ENCODE measurements at regions not wholly inside any gene's neighbourhood (a gene's known extent, or its start where the extent isn't known, plus 50 kb on each side); places are given as distances from the start of the nearest gene placed in this dataset.

GRCh38 chr4:100130964-100131363 lies 59.3 kb downstream of the DDIT4L start:
- DNase-seq, result no peak

DNA sequence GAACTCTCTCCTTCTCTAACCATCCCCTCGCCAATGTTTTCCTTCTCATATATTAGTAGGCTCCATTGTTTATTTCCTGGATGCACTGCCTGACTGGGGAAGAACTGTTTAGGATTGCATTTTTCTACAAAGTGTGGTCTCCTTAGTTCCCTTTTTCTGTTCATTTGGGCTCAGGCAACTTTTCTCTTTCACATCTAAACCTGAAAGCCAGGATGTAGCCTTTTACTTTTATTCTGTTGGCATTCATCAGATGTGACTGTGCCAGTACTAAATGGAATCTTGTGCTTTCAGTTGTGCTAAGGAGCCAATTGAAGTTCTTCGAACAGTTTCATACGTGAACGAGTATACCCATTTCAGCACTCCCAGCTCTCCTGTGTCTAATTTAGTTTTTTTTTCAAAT lies 59.8 kb downstream of the DDIT4L start:
- DNase-seq, result no peak

DNA sequence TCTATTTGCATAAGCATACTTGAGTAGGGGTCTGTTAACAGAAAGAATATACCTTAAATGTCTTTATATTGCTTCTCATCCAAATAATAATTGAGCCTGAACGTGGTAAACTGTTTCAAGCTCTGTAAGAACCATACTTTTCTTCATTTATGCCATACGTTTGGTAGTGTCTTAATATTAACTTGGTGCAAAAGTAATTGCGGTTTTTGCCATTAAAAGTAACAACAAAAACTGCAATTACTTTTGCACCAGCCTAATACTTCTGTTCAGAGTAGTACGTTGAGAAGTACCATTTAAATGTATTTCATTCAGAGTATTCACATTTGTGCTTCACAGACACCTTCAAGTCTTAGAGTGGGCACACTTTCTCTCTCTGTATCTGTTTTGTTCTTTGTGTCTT lies 60.5 kb downstream of the DDIT4L start:
- no peak for DNase-seq

GRCh38 chr4:100128338-100128737 lies 61.9 kb downstream of the DDIT4L start:
- DNase-seq, result no peak

DNA sequence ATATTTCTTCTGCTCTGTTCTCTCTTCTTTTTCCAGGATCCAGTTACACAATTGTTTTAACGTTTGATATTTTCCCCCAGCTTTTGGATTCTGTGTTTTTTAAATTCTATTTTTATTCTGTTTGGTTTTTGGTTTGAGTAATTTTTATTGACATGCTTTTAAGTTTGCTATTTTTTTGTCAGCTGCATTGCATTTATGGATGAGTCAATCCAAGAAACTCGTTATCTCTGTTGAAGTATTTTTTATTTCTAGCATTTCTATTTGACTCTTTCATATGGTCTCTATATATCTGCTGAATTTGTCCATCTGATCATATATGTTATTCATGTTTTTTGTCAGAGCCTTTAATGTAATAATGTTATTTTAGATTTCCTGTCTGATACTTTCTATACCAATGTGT lies 65.6 kb downstream of the DDIT4L start:
- no peak for DNase-seq

- no peak for DNase-seq
These were observed 72.1 kb downstream of the DDIT4L start for GRCh38 chr4:100118181-100118580.

- DNase-seq, result no peak
These were observed 72.5 kb downstream of the DDIT4L start for GRCh38 chr4:100117750-100118149.

GRCh38 chr4:100114909-100115308 lies 75.4 kb downstream of the DDIT4L start:
- no peak for DNase-seq

DNA sequence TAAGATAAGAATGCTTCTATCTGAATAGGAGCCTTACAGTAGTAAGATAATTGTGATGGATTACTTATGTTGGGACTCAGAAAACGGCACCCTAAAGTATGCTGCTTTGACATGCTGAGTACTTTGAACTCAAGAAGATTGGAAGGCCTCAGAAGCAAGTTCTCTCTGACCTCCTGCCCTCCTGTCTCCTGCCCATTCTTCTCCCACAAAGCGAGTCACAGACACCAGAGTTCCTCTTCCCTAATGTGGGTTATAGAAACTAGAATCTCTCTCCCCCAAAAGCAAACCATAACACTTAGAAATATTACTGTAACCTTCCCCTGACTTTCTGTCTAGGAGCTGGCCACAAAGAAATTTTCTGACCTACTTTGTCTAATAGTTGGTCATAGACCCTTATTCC lies 76.5 kb downstream of the DDIT4L start:
- no peak for DNase-seq

GRCh38 chr4:100113096-100113495 lies 77.2 kb downstream of the DDIT4L start:
- no peak for DNase-seq

GRCh38 chr4:100109921-100110320 lies 80.3 kb downstream of the DDIT4L start:
- DNase-seq, result no peak

DNA sequence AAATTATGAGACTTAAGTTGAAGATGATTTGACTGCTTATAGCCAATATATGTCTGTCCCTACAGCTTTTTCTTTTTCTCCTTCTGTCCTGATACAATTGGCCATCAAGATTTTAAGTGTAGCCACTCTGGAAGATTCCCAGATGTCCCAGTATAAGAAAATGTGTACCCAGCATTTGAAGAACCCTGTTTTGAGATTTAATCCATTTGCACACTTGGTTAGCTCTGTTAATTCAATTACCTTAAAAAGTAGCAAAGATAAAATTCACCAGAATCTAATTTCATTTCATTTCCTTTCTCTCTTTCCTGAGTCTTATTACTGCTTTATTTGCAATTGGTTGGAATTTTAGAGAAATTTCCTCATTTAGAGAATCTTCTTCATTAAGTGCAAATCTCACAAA lies 81.4 kb downstream of the DDIT4L start:
- DNase-seq, result no peak

DNA sequence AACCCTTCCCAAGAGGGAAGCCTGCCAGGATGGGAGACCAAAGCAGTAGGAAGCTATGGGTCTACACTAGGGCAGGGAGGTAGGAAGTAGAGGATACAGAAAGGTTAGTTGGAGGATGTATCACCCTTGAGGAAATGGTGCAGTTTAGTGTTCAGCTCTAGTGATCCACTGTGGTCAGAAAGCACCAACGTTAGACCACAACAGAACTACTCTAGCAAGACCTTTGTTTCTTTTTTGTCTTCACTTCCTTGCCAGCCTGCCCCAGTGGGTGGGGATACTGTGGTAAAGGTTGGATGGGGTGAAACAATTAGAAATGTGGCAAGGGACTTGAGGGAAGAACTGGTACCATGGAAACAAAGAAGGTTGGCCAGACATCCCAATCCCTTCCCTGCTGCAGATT lies 83.3 kb downstream of the DDIT4L start:
- DNase-seq, result no peak

DNA sequence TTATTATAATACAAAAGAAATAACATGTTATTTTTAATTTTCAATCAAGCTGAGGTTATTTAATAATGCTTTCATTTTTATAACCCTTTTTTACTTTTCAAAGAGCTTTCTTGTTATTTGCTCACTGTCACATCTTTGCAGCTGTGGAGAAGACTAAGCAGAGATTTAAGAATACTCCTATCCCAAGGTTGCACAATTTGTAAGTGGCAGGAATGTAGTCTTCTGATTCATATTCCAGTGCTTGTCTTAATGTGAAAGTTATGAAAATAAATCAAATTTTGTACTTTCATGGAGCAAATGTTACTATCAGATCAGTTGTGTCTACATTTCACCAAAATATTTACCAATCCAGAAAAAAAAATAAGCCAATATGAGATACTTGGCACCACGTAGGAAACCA lies 86.6 kb downstream of the DDIT4L start:
- no peak for DNase-seq

- DNase-seq, result no peak
These were observed 89.3 kb downstream of the DDIT4L start for GRCh38 chr4:100100985-100101384.

- no peak for DNase-seq
These were observed 90.5 kb downstream of the DDIT4L start for GRCh38 chr4:100099746-100100145.

DNA sequence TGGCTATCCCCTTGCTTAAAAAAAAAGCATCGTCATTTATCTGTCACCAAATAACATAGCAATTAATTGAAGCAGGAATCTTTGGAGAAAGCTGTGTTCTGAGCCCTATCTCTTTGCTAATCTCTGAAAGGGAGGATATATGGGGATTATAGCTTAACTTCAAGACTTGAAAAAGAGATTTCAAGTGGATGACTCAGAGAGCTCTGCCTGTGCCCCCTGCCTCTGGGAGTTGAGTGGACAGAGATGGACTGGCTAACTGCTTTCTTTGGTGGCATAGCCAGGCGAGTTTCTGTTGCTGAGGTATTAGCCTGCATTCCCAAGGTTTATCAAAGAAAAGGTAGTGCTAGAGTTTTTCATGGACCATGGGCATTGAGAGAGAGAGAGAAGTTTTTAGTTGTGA lies 91.6 kb downstream of the DDIT4L start:
- DNase-seq, result no peak

DNA sequence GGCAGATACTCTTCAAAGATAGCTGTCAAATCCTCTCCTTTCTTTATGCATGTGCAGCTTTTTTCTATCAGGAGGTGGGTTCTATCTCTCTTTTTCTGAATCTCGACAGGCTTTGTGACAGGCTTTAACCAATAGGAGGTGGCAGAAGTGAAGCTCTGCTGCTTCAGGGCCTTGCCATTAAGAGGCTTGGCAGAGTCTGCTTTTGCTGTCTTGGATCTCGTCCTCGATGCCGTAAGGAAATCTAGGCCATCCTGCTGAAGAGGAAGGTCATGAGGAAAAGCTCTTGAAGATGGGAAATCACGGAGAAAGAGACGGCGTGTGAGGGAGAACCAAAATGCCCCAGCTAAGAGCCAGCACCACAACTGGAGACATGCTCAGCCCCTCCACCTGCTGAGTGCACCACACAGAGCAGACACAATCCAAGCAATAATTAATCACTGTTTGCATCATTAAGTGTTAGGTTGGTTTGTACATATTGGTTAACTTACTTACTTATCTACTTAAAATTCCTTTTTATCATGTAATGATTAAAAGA lies 92.2 kb downstream of the DDIT4L start:
- DNase-seq, result no peak

DNA sequence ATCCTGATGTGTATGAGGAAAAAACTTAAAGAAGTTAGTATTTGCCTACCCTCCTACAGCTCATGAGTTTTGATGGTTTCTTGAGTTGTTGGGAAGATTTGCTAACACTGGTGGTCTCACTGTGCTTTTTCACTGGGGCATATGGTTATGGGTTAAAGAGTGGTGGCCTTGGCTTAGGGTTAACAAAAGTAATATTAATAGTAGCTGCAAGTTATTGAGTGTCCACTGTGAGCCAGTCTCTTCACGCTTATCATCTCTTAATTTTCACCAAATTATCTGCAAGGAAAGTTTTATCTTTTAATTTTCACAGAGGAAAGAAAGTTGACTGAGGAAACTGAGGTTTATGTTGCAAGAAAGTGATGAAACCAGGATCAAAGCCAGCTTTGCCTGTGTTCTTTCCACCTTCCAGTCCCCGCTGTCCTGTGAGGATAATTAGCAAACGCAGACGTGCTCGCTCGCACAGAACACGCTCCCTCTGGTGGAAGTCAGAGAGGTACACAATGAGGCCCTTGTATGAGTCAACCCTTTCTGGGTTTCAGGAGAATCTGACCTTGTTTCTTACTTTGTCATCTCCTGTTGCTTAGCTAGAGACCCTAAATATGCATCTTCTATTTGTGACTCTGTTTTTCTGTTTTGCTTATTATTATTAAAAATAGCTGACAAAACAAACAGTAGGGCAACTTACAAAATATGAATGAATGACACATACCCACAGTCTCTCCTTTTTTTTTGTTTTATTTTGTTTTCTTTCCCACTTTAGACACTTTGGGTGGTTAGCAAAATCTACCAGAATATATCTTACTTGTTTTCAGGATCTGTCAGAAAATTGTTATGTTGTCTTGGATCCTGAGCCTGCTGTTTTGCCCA lies 94.3 kb downstream of the DDIT4L start:
- DNase-seq, result peak; percentile 79

DNA sequence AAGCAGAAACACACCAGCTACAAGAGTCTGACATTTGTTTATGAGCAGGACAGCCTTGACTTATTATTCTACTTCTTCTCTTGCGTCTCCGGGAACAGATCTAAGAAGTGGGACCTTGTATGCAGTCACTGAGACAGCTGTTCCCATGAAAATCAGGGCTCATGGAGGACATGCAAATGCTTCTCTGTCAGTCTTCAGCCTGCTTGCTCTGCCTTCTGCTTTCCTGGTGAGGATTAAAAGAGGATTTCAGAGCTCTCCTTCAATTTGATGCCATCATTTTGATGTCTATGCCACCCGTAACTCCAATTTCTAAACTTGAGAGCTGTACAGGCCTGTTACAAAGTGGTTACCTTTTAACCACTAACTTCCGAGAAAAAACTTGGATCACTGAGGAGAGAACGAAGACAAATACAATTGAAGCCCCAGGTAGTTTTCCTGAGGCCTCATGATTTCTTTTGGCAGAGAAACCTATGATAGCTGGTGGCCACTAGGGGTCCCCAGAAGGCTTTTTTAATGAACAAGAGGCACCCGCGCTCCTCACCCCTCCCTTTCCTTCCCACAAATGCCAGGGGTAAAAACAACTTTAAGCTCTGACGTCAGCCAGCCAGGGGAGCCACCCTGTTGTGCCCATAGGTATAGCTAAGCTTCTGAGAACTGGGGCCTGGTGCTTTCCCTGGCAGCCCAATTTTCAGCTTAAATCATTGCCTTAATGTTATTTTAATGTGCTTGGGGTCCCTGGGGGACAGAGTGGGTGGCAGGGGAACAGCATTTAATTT lies 97.0 kb downstream of the DDIT4L start:
- peak; percentile 92 for DNase-seq

DNA sequence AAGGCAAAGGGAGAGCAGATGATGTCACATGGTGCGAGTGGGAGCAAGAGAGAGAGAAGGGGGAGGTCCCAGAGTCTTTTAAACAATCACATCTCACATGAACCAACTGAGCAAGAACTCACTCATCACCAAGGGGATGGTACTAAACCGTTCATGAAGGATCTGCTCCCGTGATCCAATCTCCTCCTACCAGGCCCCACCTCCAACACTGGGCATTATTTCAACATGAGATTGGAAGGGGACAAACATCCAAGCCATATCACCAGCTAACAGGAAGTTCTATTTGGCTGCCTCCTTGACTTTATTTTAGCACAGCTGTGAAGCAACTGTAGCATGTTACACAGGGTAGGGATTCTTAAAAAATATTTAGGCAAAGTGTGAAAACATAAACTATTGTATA lies 102.5 kb downstream of the DDIT4L start:
- no peak for DNase-seq

- DNase-seq, result no peak
These were observed 103.4 kb downstream of the DDIT4L start for GRCh38 chr4:100086766-100087431.

DNA sequence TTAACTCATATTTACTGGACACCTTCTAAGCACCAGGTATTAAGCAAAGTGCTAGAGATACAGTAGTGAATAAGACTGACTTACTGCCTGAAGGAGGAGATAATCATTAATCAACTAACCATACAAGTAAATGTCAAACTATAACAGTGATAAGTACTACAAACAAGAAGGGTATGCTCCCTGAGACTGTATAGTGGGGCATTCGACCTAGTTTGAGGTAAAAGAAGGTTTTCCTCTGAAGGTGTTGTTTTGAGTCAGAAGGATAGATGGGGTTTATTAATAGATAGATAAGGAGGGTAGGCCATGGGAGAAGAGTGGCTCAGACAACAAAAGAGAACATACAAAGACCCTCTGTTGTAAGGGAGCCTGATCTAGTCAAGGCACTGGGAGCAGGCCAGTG lies 105.4 kb downstream of the DDIT4L start:
- no peak for DNase-seq

GRCh38 chr4:100083289-100083688 lies 107.0 kb downstream of the DDIT4L start:
- DNase-seq, result no peak
